Vagina (tissue), 2 donors: ENCODE measurements at regions not wholly inside any gene's neighbourhood (a gene's known extent, or its start where the extent isn't known, plus 50 kb on each side); places are given as distances from the start of the nearest gene placed in this dataset.

ENCODE experiments used
- DNase-seq, 2 donors: peaks; one replicate each; pipeline ENCODE4 v3.0.0-alpha.2; 2017; ENCODE audit errors: extremely low spot score in 2 of 2
- H3K27ac ChIP-seq: fragments of 200-600 bp; sonication (generic); one replicate; pipeline ENCODE4 v1.5.1; 2019
- H3K27me3 ChIP-seq: fragments of 200-600 bp; sonication (generic); one replicate; pipeline ENCODE4 v1.5.1; 2019
- H3K36me3 ChIP-seq, 2 donors: fragments of 200-600 bp; sonication (generic); one replicate each; pipeline ENCODE4 v1.5.1; 2017 to 2019
- H3K4me1 ChIP-seq: fragments of 200-600 bp; sonication (generic); one replicate; pipeline ENCODE4 v1.5.1; 2019
- H3K4me3 ChIP-seq, 2 donors: fragments of 200-600 bp; sonication (generic); 1 replicate in 1 of 2; 2 replicates in 1 of 2; pipeline ENCODE4 v1.5.1; 2016 to 2019
- H3K9me3 ChIP-seq: fragments of 200-600 bp; sonication (generic); one replicate; pipeline ENCODE4 v1.5.1; 2019
- POLR2A ChIP-seq, 2 donors: fragments of 450-650 bp; IDR thresholded peaks; one replicate each; pipeline ENCODE4 v1.6.1; 2017; ENCODE audit warnings: antibody characterized with exemption in 2 of 2, mild to moderate bottlenecking in 2 of 2, moderate library complexity in 2 of 2
- POLR2AphosphoS5 ChIP-seq, 2 donors: sonication (generic); formaldehyde crosslinking; IDR thresholded peaks; one replicate each; pipeline ENCODE4 v1.9.0; 2017; ENCODE audit warnings: antibody characterized with exemption in 2 of 2, mild to moderate bottlenecking in 2 of 2, low read depth in 1 of 2; ENCODE audit not compliant: insufficient read depth in 1 of 2
- intact Hi-C: fragments of 100-400 bp; cut with DNase I; formaldehyde crosslinking; loops from one replicate; pipeline ENCODE4 v1.15.1; 2023
- TF ChIP-seq, protein P1 (sequence below), 3 experiments: fragments of 450-650 bp in 2 of 3; fragments of 200-600 bp in 1 of 3; sonication (generic) in 1 of 3; IDR thresholded peaks; one replicate each; pipeline ENCODE4 v1.5.1; 2017 to 2019; ENCODE audit warnings: antibody characterized with exemption in 3 of 3, mild to moderate bottlenecking in 2 of 3, moderate library complexity in 2 of 3

DNA sequence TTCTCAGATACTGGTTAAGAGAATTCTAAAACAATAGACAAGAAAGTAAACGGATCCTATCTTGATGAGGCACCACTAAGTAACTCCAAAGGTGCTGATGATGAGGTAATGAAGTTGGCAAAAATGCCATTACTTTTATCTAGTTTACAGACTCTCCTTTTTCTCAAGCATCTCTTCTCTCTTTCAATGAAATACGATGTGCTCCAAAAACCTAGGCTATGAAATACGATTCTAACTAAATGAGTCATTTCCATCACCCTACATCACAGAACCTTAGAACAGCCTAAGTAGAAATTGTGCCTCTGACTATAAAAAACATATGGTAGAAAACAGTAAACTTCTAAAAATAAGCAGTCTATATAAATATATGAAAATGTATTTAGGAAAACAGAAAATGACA lies 58.9 kb upstream of the ARHGAP32 start:
- H3K4me3 ChIP-seq: no peak overlapping the region
- no peaks in the 10 kb centered on the region for H3K36me3 ChIP-seq
- no peaks in the 10 kb centered on the region for H3K27me3 ChIP-seq
- no peak for DNase-seq
- no peak overlapping the region for H3K27ac ChIP-seq
- H3K4me1 ChIP-seq: peaks cover 11% of the 10 kb centered on the region
- no peaks in the 10 kb centered on the region for H3K9me3 ChIP-seq
- no peak for TF ChIP-seq POLR2A (IDR thresholded peaks at IDR 0.05)
- TF ChIP-seq, protein P1, sequence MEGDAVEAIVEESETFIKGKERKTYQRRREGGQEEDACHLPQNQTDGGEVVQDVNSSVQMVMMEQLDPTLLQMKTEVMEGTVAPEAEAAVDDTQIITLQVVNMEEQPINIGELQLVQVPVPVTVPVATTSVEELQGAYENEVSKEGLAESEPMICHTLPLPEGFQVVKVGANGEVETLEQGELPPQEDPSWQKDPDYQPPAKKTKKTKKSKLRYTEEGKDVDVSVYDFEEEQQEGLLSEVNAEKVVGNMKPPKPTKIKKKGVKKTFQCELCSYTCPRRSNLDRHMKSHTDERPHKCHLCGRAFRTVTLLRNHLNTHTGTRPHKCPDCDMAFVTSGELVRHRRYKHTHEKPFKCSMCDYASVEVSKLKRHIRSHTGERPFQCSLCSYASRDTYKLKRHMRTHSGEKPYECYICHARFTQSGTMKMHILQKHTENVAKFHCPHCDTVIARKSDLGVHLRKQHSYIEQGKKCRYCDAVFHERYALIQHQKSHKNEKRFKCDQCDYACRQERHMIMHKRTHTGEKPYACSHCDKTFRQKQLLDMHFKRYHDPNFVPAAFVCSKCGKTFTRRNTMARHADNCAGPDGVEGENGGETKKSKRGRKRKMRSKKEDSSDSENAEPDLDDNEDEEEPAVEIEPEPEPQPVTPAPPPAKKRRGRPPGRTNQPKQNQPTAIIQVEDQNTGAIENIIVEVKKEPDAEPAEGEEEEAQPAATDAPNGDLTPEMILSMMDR (IDR thresholded peaks at IDR 0.05): no peak
- no peak for TF ChIP-seq POLR2AphosphoS5 (IDR thresholded peaks at IDR 0.05; ENCODE audit: insufficient read depth in 1 of 2, low read depth in 1 of 2)
- intact Hi-C loops: no loop called here

- Histone ChIP-seq H3K4me3 (no peak overlapping the region), H3K9me3 (no peaks in the 10 kb centered on the region), H3K27ac (no peak overlapping the region), H3K27me3 (no peaks in the 10 kb centered on the region), H3K4me1 (peaks cover 11% of the 10 kb centered on the region), H3K36me3 (no peaks in the 10 kb centered on the region)
- TF ChIP-seq POLR2A (IDR thresholded peaks at IDR 0.05) (no peak), POLR2AphosphoS5 (IDR thresholded peaks at IDR 0.05; ENCODE audit: insufficient read depth in 1 of 2, low read depth in 1 of 2) (no peak)
- TF ChIP-seq, protein P1 (IDR thresholded peaks at IDR 0.05): no peak
- intact Hi-C loops: no loop called here
- no peak for DNase-seq
Measured at GRCh38 chr11:129249923-129250322, 57.8 kb upstream of the ARHGAP32 start.

GRCh38 chr11:129249351-129249750 lies 57.2 kb upstream of the ARHGAP32 start:
- DNase-seq: no peak
- H3K27me3 ChIP-seq: no peaks in the 10 kb centered on the region
- no peaks in the 10 kb centered on the region for H3K9me3 ChIP-seq
- H3K27ac ChIP-seq: no peak overlapping the region
- H3K36me3 ChIP-seq: no peaks in the 10 kb centered on the region
- TF ChIP-seq POLR2A (IDR thresholded peaks at IDR 0.05) (no peak), POLR2AphosphoS5 (IDR thresholded peaks at IDR 0.05; ENCODE audit: insufficient read depth in 1 of 2, low read depth in 1 of 2) (no peak)
- TF ChIP-seq, protein P1 (IDR thresholded peaks at IDR 0.05): no peak
- H3K4me3 ChIP-seq: no peak overlapping the region
- intact Hi-C loops: no loop called here
- peaks cover 11% of the 10 kb centered on the region for H3K4me1 ChIP-seq

DNA sequence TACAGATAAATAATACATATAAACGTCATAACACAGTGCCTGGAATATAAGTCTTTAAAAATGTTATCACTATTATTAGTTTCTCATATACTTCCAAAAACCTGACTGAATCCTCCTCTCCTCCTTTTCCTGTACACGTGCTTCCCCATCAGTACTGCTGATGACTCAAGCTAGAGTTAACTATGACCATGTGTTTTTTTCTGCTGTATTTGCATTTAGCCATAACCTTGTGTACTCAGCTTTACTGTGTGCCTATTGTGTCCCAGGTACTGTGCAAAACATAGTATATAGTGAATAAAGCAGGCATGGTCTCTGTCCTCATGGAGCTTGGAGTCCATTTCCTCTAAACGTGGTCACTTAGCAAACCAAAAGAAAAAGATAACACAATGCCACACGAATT lies 56.5 kb upstream of the ARHGAP32 start:
- H3K27me3 ChIP-seq: no peaks in the 10 kb centered on the region
- no peak overlapping the region for H3K4me3 ChIP-seq
- intact Hi-C loops: no loop called here
- TF ChIP-seq POLR2A (IDR thresholded peaks at IDR 0.05): no peak
- TF ChIP-seq POLR2AphosphoS5 (IDR thresholded peaks at IDR 0.05; ENCODE audit: insufficient read depth in 1 of 2, low read depth in 1 of 2): no peak
- TF ChIP-seq, protein P1 (IDR thresholded peaks at IDR 0.05): no peak
- no peaks in the 10 kb centered on the region for H3K9me3 ChIP-seq
- no peak for DNase-seq
- no peaks in the 10 kb centered on the region for H3K36me3 ChIP-seq
- no peak overlapping the region for H3K27ac ChIP-seq
- peaks cover 11% of the 10 kb centered on the region for H3K4me1 ChIP-seq

- Histone ChIP-seq H3K27me3 (no peaks in the 10 kb centered on the region), H3K9me3 (no peaks in the 10 kb centered on the region), H3K27ac (no peak overlapping the region), H3K36me3 (no peaks in the 10 kb centered on the region), H3K4me3 (no peak overlapping the region), H3K4me1 (peaks cover 11% of the 10 kb centered on the region)
- intact Hi-C loops: no loop called here
- TF ChIP-seq POLR2AphosphoS5 (IDR thresholded peaks at IDR 0.05; ENCODE audit: insufficient read depth in 1 of 2, low read depth in 1 of 2): no peak
- no peak for TF ChIP-seq POLR2A (IDR thresholded peaks at IDR 0.05)
- TF ChIP-seq, protein P1 (IDR thresholded peaks at IDR 0.05): no peak
- no peak for DNase-seq
Measured at GRCh38 chr11:129247135-129247534, 55.0 kb upstream of the ARHGAP32 start.
